Keratinocyte (primary cell): ENCODE measurements at regions not wholly inside any gene's neighbourhood (a gene's known extent, or its start where the extent isn't known, plus 50 kb on each side); places are given as distances from the start of the nearest gene placed in this dataset.

Source experiments
- CTCF ChIP-seq, 3 experiments: IDR thresholded peaks in 1 of 3; conservative IDR thresholded peaks in 1 of 3; optimal IDR thresholded peaks in 1 of 3; 2 replicates in 2 of 3; 3 replicates in 1 of 3; pipeline versions ENCODE3 to v1.5.1; 2011; ENCODE audit warnings: low read length in 3 of 3, mild to moderate bottlenecking in 3 of 3, moderate library complexity in 2 of 3, control low read depth in 1 of 3, inconsistent platforms in 1 of 3; ENCODE audit not compliant: insufficient read depth in 2 of 3; ENCODE audit errors: extremely low read depth in 1 of 3
- EZH2 ChIP-seq: IDR thresholded peaks from one replicate; pipeline ENCODE4 v1.6.1; 2012; ENCODE audit warnings: inconsistent platforms, mild to moderate bottlenecking, low read length, moderate library complexity

- no peak for TF ChIP-seq CTCF (optimal IDR thresholded peaks at IDR 0.05 in 1 of 3, IDR thresholded peaks at IDR 0.05 in 1 of 3, conservative IDR thresholded peaks at IDR 0.05 in 1 of 3; ENCODE audit: extremely low read depth in 1 of 3, insufficient read depth in 2 of 3, low read length in 3 of 3)
- no peak for TF ChIP-seq EZH2
Measured at GRCh38 chr1:199297887-199298286, 659.0 kb downstream of the PTPRC start.
